ENCODE measurements at regions not wholly inside any gene's neighbourhood (a gene's known extent, or its start where the extent isn't known, plus 50 kb on each side); places are given as distances from the start of the nearest gene placed in this dataset.

DNA sequence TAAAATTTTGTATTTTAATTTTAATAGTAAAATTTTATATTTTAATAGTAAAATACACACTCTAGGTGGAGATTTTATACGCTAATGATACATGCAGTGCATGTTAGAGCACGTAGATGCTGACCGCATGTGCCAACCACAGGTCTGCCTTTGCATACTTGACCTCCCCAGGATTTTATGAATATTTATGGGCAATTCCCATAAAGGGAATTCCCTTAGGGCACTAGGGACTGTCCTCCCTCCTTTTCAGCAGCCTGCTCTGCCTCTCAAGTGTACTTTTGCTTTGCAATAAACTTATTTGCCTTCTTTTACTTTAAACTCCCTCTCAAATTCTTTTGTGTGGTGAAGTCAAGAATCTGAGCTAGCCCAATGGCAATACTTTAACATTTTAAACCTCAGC, 217.7 kb upstream of the CDH8 start:
- Histone ChIP-seq H3K27me3 (no peaks in the 10 kb centered on the region), H3K27ac (no peak overlapping the region), H3K4me3 (no peak overlapping the region), H3K36me3 (no peaks in the 10 kb centered on the region), H3K4me1 (no peaks in the 10 kb centered on the region), H3K9me3 (no peaks in the 10 kb centered on the region)
- intact Hi-C loops (cut with DNase I; ENCODE audit: low total_unique reads) = no loop called here
- no peak for TF ChIP-seq POLR2A (IDR thresholded peaks at IDR 0.05)
- TF ChIP-seq, protein P1, sequence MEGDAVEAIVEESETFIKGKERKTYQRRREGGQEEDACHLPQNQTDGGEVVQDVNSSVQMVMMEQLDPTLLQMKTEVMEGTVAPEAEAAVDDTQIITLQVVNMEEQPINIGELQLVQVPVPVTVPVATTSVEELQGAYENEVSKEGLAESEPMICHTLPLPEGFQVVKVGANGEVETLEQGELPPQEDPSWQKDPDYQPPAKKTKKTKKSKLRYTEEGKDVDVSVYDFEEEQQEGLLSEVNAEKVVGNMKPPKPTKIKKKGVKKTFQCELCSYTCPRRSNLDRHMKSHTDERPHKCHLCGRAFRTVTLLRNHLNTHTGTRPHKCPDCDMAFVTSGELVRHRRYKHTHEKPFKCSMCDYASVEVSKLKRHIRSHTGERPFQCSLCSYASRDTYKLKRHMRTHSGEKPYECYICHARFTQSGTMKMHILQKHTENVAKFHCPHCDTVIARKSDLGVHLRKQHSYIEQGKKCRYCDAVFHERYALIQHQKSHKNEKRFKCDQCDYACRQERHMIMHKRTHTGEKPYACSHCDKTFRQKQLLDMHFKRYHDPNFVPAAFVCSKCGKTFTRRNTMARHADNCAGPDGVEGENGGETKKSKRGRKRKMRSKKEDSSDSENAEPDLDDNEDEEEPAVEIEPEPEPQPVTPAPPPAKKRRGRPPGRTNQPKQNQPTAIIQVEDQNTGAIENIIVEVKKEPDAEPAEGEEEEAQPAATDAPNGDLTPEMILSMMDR (IDR thresholded peaks at IDR 0.05) = no peak
- no peak for DNase-seq

DNA sequence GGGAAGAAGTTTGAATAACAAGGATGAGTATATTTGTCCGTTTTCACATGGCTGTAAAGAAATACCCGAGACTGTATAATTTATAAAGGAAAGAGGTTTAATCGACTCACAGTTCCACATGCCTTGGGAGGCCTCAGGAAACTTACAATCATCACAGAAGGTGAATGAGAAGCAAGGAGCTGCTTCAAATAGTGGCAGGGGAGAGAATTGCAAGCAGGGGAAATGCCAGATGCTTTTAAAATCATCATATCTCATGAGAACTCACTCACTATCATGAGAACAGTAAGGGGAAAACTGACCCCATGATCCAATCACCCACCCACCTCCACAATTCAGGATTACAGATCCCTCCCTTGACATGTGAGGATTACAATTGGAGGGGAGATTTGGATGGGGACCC, 212.8 kb upstream of the CDH8 start:
- no peak overlapping the region for H3K4me3 ChIP-seq
- no peak for DNase-seq
- H3K27me3 ChIP-seq = no peaks in the 10 kb centered on the region
- H3K9me3 ChIP-seq = no peaks in the 10 kb centered on the region
- no peaks in the 10 kb centered on the region for H3K4me1 ChIP-seq
- intact Hi-C loops (cut with DNase I; ENCODE audit: low total_unique reads) = no loop called here
- no peak overlapping the region for H3K27ac ChIP-seq
- no peaks in the 10 kb centered on the region for H3K36me3 ChIP-seq
- no peak for TF ChIP-seq POLR2A (IDR thresholded peaks at IDR 0.05)
- TF ChIP-seq, protein P1 (IDR thresholded peaks at IDR 0.05) = no peak

DNA sequence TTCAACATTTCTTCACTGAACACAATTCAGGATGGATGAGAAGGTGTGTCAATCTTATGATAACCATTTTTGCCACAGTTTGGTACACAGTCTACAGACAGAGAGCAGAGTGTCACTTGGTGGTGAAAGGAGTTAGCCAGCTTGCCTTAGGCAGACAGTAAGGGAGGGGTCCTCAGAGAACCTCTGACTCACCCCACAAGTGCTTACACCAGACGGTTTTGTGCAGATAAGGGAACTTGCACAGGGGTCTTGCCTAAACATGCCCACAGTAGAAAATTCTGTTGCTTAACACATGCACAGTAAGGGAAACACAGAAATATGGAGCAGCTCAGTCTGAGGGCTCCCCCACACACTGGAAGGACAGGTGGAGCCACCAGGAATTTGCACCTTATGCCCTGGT, 204.5 kb upstream of the CDH8 start:
- TF ChIP-seq, protein P1 (IDR thresholded peaks at IDR 0.05) = no peak
- TF ChIP-seq POLR2A (IDR thresholded peaks at IDR 0.05) = no peak
- Histone ChIP-seq H3K4me1 (no peaks in the 10 kb centered on the region), H3K27ac (no peak overlapping the region), H3K9me3 (no peaks in the 10 kb centered on the region), H3K27me3 (no peaks in the 10 kb centered on the region), H3K36me3 (no peaks in the 10 kb centered on the region), H3K4me3 (no peak overlapping the region)
- no peak for DNase-seq
- intact Hi-C loops (cut with DNase I; ENCODE audit: low total_unique reads) = no loop called here

DNA sequence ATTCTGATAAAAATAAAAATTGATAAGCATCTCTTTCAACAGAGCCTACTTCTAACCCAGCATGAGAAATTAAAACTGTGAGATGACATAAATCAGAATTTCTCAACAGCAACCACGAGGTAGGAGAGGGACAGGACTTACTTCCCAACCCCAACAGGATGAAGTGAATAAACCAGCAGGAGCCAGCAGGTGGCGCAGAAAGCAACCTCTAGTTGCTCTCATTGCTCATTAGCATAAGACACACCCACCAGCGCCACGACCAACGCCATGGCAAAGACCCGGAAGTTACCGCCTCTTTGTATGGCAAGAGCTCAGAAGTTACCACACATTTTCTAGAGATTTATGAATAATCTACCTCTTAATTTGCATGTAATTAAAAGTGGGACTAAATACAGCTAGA, 189.4 kb upstream of the CDH8 start:
- H3K4me3 ChIP-seq = no peak overlapping the region
- no peak for DNase-seq
- H3K27ac ChIP-seq = no peak overlapping the region
- H3K27me3 ChIP-seq = no peaks in the 10 kb centered on the region
- intact Hi-C loops (cut with DNase I; ENCODE audit: low total_unique reads) = no loop called here
- TF ChIP-seq POLR2A (IDR thresholded peaks at IDR 0.05) = no peak
- TF ChIP-seq, protein P1 (IDR thresholded peaks at IDR 0.05) = no peak
- no peaks in the 10 kb centered on the region for H3K9me3 ChIP-seq
- no peaks in the 10 kb centered on the region for H3K4me1 ChIP-seq
- no peaks in the 10 kb centered on the region for H3K36me3 ChIP-seq

DNA sequence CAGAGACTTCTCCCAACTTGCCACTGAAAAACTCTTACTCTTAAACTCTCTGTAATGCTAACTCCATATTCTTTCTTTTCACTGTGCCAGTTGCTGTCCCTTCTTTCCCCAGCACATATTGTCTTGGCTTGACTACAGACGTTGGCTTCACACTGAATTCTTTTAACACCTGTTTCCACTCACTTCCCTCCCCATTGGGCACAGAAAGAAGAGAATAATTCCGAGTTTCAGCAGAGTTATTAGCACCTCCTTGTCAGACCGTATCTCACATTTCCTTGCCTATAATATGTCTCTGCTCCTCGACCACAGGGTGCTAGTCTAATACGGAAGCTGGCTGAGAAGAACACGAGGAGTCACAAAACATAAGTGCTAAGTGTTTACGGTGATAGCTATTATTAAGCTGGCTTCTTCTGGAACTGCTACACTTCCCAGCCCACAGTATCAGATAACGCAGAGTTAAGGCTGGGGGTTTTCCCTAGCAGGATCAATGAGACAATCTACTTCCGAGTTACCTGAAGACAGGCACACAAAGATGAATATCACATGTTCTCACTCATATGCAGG, 188.5 kb upstream of the CDH8 start:
- H3K4me3 ChIP-seq = no peak overlapping the region
- no peaks in the 10 kb centered on the region for H3K27me3 ChIP-seq
- no peaks in the 10 kb centered on the region for H3K4me1 ChIP-seq
- no peaks in the 10 kb centered on the region for H3K36me3 ChIP-seq
- TF ChIP-seq POLR2A (IDR thresholded peaks at IDR 0.05) = no peak
- TF ChIP-seq, protein P1 (IDR thresholded peaks at IDR 0.05) = no peak
- intact Hi-C loops (cut with DNase I; ENCODE audit: low total_unique reads) = no loop called here
- H3K9me3 ChIP-seq = no peaks in the 10 kb centered on the region
- H3K27ac ChIP-seq = no peak overlapping the region
- no peak for DNase-seq

Data from uterus (tissue), 3 donors.